HG03342 (cell line): ENCODE measurements at regions not wholly inside any gene's neighbourhood (a gene's known extent, or its start where the extent isn't known, plus 50 kb on each side); places are given as distances from the start of the nearest gene placed in this dataset.
A peak's percentile ranks its signal among the peaks of the same experiment; 100 is the strongest.
"Not testable (repeated sequence)": the region's sequence is repeated elsewhere in the genome, so short reads cannot be mapped to it uniquely, and the experiment has no call there.

Experiments used
- ATAC-seq: cut with Tn5 transposase; IDR thresholded peaks from one replicate; pipeline ENCODE4 v1.9.1; 2021; ENCODE audit warnings: mild to moderate bottlenecking, moderate library complexity; ENCODE audit not compliant: unreplicated experiment

DNA sequence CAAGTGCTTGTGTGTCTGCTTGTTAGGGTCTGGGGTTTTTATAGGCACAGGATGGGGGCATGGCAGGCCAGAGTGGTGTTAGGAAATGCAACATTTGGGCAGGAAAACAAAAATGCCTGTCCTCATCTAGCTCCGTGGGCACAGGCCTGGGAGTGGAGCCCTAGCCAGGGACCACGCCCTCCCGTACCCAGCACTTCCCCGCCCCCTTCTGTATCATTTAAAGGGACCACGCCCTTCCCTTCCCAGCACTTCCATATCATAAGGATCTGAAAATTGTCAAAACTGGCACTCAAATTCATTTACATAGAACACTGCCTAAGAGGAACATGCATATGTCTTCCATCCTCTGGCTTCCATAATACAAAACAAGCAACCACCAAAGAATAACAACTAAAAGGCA, 185.8 kb downstream of the B3GLCT start:
- no peak for ATAC-seq

DNA sequence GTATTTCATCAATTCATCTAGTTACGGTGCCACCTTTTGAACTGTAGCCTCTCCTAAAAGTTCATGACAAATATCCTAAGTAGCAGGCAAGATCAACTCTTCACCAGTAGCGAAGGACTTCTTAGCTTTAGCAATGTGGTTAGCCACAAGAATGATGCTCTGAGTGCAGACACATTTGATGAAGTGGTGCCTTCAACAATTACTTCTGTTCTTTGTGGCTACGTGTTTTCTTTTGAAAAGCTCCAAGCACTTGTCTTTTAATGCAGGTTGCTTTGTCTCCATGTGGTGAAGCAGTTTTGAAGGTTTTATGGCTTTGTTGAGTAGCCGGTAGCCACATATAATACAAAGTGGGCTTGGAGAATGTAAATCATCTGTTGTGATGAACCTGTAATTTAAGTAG, 194.7 kb downstream of the B3GLCT start:
- no peak for ATAC-seq

DNA sequence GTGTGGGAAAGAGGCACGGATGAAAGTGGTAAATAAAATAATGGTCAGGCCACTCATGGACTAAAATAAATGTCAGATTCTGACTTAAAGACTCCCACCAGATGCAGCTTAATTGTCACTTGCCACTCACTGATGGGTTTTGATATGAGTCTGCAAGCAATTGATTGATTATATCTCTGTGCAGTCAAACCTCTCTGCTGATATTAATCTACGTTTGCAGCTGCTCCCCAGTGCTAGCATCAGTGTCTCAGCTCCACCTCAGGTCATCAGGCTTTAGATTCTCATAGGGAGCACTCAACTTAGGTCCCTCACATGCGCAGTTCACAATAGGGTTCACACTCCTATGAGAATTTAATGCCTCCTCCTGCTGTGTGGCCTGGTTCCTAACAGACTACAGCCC, 195.3 kb downstream of the B3GLCT start:
- no peak for ATAC-seq

DNA sequence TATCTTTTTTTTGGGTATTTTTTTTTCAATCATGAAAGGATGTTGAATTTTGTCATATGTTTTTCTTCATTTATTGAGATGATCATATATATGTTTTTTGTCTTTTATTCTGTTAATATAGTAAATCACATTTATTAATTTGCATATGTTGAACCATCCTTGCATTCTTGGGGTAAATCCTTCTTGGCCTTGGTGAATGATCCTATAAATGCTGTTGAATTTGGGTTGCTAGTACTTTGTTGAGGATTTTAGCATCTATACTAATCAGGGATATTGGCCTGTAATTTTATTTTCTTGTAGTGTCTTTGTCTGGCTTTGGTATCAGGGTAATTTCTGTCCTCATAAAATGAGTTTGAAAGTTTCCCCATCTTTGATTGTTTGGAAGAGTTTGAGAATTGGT, 199.9 kb downstream of the B3GLCT start:
- ATAC-seq: no peak

DNA sequence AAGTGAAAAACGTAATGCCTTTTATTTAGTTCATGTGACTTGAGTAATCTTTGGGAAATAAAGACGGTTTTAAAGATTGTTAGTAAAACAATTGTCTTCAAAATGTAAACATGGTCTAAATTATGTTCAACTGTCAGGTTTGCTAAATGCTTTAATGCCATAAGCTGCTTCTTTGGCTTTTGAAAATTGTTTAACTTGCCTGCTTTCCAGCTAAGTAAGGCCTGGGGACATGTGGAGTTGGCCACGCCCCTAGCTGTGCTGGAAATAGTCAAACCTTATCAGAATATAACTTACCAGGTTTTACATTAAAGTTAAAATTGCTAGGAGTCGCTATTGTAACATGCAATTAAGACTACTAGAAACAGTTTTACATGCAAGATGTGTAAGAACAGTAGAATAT, 203.9 kb downstream of the B3GLCT start:
- not testable (repeated sequence) for ATAC-seq

DNA sequence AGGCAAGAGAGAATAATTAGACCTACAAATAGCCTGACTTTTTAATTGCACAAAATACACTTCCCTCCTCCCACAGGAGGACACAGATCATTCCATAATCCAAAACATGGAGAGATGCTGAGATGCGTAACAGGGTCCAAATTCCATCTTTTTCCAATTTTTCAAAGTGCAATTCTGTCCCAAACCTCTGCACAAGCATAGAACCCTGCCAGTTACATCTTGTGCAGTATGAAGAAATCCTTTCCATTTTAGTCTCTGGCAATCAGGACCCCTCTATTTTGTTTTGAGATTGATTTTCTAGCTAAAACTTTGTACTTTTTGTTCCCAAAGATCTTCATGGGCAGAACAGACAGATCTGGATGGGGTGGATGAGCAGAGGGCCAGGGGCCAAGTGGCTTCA, 209.2 kb downstream of the B3GLCT start:
- ATAC-seq: no peak

DNA sequence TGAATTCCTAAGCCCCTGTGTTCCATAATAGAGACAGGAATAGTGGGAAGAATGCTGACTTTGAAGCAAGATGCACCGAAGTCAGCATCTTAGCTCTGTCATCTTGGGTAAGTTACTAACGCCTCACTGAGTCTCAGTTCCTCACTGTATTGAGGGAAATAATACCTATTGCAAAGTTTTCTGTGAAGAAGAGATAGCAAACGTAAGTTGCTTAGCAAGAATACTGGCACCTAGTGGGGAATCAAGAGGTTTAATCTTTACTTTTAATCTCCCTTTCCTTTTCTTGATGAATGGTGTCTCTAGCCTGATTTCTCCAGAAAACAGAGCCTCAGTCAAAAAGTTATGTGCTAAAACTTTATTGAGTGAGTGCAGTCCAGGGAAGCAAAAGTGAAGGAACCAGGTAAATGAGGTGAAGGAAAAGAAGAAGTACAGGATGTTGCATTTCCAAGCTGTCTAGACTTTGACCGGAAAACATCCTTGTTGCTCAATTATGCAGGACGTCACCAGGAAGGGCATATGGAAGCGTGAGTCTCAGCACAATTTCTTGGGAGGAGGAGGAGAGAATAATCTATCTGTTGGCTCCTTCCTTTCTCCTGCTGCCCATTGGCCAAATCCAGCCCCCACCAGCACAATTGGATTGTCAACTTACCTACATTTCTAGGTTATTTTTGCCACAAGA, 210.0 kb downstream of the B3GLCT start:
- no peak for ATAC-seq

DNA sequence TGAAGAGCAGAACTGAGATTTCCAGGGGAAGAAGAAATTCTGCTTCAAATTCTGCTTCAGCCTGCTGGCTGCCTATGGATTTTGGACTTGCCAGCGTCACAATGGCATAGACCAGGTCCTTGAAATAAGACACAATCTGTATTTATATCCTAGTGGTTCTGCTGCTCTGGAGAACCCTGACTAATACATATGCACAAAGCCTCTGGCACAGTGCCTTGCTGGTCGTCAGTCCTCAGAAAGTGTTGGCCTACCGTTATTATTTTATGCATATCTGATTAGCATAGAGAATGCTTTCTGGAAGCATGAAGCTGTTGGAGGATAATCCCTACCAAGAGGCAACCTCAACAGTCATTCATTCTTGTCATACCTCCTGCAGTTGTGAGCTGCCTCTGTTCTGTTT, 213.7 kb downstream of the B3GLCT start:
- ATAC-seq: no peak

DNA sequence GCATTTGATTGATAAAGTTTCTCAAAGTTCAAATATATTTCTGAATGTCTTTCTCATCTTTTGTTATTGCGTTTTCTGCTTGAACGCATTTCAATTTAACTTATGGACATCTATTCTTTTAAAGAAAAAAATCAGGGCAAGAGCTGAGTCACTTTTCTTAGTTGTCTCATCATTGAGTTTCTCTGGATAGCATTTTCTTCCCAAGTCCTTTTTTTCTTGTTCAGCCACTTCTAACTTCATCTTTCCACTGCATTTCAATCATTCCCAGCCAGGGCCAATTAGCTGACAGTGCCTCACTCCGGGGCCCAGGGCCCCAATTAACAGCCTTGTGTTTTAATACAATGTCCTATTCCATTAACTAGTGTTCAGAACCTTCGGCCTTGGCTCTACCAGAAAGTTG, 216.3 kb downstream of the B3GLCT start:
- no peak for ATAC-seq

DNA sequence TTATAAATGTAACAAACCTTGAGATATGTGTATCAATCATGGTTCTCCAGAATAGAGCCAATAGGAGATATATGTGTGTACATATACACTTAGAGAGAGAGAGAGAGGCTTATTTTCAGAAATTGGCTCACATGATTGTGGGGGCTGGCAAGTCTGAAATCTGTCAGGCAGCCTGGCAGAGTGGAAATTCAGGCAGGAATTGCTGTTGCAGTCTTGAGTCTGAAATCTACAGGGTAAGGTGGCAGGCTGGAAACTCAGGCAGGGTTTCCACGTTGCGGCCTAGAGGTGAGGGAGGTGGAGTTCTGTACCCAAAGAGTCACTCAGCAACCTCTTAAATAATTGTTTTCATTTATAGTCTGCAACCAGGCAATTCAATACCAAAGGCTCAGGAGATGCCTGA, 218.4 kb downstream of the B3GLCT start:
- no peak for ATAC-seq

DNA sequence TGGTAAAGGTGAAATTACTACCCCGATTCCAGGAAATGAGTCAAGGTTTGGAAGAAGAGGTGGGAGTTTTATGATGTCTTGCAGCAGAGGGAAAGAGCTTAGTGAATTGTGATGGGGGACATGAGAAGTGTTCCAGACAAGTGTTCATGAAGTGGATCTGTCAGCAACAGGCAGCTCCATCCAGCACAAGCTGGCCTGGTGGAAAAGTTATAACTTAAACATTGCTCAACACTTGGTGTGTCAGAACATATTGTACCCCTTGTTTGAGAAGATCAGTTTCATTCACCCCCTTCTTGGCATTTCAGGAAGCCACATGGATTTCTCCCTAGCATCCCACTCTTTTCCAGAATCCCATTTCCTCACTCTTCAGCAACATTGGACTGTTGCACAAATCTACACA, 222.0 kb downstream of the B3GLCT start:
- no peak for ATAC-seq

DNA sequence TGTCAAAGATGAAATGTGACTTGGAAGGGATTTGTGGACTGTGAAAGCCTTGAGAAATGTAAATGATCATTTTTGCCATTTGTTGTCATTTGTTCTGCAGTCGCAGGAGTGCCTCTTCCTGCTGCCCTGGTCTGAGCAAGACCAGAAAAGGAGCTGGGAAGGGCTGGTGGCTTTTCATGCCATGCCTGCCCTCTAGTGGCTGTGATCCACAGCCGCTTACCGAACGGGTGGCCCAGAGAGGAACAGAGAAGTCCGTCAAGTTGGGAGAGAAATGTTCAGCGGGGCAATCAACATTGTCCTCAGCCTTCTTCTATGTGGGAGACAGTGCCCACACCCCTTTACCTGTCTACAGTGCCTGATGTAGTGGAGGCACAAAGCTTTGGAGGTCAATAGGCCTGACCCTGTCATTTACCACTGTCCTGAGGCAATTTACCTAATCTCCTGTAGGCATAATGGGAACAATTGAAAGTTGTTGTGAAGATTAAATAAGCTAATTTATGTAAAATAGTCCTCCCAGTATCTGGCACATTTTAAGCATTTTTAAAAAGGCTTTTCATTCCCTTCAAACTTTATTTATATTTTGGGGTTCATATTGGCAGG, 224.5 kb downstream of the B3GLCT start:
- peak; percentile 97 for ATAC-seq

DNA sequence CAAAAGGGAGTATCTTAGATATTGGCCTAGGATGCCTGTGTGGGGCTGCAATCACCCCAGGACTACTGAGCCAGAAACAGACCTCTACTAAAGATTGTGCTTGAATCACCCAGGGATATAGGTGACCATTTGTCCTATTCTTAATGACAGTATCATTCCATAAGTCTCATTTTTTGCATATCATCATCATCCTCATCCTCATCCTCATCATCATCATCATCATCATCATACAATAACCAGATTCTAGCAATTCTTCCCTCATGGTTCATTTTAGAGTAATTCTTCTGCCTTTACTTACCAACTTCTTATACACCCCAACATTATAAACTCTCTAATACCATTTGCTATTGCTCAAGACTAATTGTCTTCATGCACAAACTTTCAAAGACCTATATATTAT, 226.6 kb downstream of the B3GLCT start:
- ATAC-seq: no peak

DNA sequence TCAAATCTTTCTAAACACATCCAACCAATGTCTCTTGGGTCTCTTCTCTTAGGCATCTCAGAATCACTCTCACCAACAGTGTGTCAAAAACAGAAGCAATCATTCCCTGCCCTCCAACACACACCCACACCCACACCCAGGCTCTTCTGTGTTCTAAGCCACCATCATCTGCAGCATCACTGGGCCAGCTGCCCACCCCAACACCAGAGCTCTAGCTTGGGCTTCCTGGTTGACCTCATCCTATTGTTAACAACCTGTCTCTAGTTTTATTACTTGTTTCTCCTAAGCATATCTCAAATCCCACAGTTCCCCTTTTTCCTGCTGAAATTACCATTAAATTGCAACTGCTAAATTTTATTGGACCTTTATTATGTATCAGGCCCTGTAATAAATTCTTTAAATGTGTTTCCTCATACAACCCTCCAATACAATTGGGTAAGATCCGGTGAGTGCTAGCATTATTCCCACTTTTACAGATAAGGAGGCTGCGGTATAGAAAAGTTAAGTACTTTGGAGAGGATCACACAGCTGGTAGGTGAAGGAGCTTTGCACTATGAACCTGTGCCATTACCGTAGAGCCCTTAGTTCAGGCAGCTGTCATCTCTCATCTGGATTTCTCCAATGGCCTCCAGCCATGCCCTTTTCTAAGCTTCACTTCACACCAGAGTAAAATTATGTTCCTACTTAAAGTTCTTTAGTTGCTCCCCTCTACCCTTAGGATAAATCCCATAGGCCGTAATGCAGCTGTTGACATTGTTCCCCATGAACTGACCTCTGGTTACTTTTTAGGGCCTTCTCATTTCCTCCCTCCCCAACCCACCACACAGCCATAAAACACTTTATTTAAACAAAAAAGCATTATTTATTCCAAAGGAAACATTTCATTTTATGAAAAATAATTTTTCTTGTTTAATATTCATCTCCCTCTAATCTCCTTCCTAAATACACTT, 227.7 kb downstream of the B3GLCT start:
- no peak for ATAC-seq

DNA sequence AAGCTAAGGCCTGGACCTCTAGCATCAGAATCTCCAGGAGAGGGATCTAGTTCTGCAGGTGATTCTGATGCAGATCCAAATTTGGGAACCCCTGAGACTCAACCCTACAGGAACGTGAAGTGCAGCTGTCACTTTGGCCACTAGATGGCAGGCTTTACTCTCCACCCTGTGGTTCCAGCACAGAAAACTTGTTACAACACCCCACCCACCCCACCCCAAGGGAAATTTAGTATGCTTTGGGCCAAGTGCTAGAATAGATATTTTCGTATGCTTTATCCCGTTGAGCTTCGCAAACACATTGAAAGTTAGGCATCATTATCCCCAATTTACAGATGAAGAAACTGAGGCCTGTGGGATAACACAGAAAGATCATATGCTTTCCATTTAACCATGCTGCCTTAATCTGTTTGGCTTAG, 232.0 kb downstream of the B3GLCT start:
- no peak for ATAC-seq

DNA sequence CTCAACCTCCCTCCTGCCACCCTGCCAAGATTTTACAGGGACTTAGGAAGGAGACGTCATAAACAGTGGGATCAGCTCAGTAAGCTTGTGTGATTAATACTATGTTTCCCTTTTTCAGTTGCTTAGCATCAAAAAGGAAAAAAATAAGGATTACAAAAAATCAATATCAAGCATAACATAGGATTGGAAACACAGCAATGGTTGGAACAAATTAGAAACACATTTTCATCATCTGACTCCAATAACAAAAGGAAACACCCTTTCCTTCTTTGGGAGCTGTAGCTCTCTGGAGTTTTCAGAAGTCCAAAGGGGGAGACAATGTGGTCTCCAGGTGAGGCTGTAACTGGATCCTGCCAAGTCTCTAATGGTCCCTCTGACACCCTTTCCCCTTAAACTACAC, 233.4 kb downstream of the B3GLCT start:
- no peak for ATAC-seq

DNA sequence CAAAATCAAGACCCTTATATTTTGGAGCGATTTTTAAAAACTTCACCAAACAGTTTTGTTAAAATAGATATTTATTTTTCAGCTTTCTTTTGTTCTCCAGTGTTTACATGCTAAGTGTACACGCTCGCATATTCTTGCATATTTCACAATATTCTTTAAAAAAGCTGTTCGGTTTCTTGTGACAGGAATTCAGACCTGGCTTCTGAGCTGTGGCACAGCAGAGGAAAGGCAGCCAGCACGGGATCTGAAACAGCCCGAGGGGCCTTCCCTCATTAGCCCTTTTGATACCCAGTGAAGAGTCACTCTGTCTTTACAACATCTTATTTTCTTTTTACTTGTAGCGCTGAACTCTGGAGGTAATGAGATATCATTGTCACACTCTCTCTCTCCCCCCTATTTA, 234.0 kb downstream of the B3GLCT start:
- no peak for ATAC-seq

DNA sequence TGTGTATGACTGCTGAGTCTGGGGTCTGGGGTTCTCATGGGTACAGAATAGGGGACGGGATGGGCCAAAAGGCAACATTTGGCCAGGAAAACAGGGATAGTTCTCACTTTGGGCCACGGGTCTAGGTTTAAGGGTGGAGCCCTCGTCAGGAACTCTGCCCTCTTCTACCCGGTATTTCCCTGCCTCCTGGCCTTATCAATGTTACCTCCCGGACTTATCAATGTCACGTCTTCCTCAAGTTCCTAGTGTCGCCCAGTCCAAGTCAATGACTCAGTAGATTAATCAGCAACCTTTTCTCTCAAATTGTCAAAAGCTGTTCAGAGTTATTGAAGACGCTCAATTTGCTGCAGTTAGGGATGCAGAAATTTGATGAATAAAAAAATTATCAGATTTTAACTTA, 234.8 kb downstream of the B3GLCT start:
- ATAC-seq: no peak

DNA sequence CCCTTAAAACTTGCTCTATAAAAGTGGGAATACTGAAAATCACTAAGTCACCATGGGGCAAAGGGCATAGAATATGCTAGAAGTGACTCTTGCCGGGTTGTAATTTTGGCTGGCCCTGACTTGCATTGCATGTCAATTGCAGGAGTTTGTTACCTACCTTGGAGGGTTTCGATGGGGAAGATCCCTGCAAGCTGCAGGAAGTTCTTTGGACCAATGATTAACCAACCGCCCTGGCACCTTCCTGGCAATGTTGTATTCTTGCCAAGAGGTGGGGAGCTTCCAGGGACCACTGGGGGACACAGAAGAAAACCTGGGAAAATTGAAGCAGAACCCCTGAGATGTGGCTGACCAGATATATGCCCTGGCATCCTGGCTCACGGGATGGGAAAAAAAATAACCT, 235.8 kb downstream of the B3GLCT start:
- no peak for ATAC-seq

DNA sequence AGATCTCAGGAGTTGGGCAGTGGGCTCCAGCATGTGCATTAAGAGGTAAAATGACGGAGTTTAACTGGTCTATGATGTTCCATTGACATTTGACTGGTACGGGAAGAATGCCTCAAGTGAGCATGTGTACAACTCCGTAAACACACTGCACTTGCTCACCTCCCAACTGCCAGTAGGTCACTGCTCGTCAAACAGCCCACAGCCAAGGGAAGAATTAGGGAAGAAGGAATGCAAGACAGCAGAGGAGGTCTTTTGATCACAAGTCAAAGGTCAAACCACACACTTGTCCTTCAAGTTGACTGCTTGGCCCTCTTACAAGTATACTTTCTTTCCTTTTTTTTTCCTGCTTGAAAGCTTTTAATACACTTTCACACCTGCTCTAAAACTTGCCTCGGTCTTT, 236.7 kb downstream of the B3GLCT start:
- ATAC-seq: no peak

DNA sequence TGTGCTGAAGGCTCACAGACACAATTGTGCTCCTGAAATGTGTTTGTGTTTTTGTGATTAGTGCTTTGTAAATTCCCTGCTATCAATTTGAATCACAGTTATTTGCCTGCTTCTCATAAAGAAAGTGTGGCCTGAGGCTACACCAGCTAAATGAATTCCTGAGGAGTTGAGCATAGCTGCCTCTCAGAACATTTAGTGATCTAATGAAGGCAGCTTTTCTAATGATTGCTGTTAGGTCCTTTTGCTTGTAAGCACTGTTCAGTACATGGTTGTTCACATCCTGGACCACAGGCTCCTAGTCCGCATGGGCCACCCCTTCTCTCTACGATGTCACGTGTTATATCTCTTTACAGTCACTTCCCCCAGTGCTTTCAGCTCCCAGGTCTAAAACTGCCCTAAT, 238.2 kb downstream of the B3GLCT start:
- no peak for ATAC-seq

DNA sequence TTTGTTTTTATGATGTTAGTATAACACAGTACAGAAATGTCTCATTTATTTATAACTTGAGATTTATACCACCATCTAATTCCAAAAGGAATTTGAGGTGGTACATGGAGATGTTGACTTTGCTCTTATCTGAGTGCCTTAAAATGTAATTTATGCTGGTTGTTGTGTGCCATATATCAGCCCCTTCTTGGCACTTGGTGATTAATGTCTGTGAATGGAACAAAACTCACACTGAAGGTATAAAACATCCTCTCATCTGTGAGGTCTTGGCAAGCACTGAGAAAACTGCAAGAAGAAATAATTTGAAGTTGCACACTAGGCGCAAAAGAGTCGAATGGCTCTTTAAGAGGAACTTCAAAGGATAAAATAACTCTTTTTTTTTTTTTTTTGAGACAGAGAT, 240.4 kb downstream of the B3GLCT start:
- no peak for ATAC-seq
